ENCODE measurements at regions not wholly inside any gene's neighbourhood (a gene's known extent, or its start where the extent isn't known, plus 50 kb on each side); places are given as distances from the start of the nearest gene placed in this dataset.
A peak's percentile ranks its signal among the peaks of the same experiment; 100 is the strongest.
"Not testable (repeated sequence)": the region's sequence is repeated elsewhere in the genome, so short reads cannot be mapped to it uniquely, and the experiment has no call there.

- Histone ChIP-seq H3K9ac (ENCODE audit: low read length in 2 of 2) (no peak overlapping the region), H3K4me1 (ENCODE audit: control insufficient read depth, insufficient read depth, low read length) (peaks cover 13% of the 10 kb centered on the region), H3K4me3 (ENCODE audit: low read length in 2 of 2) (no peak overlapping the region), H3K27me3 (ENCODE audit: control insufficient read depth in 1 of 2, insufficient read depth in 2 of 2, low read length in 2 of 2) (no peaks in the 10 kb centered on the region), H3K36me3 (ENCODE audit: control insufficient read depth in 2 of 2, insufficient read depth in 2 of 2, low read length in 2 of 2) (no peaks in the 10 kb centered on the region), H3K9me3 (ENCODE audit: control insufficient read depth in 2 of 2, low read length in 2 of 2) (no peaks in the 10 kb centered on the region), H3K27ac (ENCODE audit: low read length) (no peak overlapping the region)
These were observed 424.6 kb upstream of the NFE2L3 start for GRCh38 chr7:25727446-25727845.

- peaks cover 13% of the 10 kb centered on the region for H3K4me1 ChIP-seq (ENCODE audit: control insufficient read depth, insufficient read depth, low read length)
- H3K27ac ChIP-seq (ENCODE audit: low read length), result no peak overlapping the region
- H3K9ac ChIP-seq (ENCODE audit: low read length in 2 of 2), result no peak overlapping the region
These were observed 424.1 kb upstream of the NFE2L3 start for GRCh38 chr7:25727876-25728275.

GRCh38 chr7:25731068-25731845 lies 420.7 kb upstream of the NFE2L3 start:
- no peaks in the 10 kb centered on the region for H3K36me3 ChIP-seq (ENCODE audit: control insufficient read depth in 2 of 2, insufficient read depth in 2 of 2, low read length in 2 of 2)
- H3K4me1 ChIP-seq (ENCODE audit: control insufficient read depth, insufficient read depth, low read length), result peaks cover 18% of the 10 kb centered on the region
- no peaks in the 10 kb centered on the region for H3K27me3 ChIP-seq (ENCODE audit: control insufficient read depth in 1 of 2, insufficient read depth in 2 of 2, low read length in 2 of 2)
- peaks cover 0 to 3% of the 10 kb centered on the region in 2 donors for H3K9me3 ChIP-seq (ENCODE audit: control insufficient read depth in 2 of 2, low read length in 2 of 2)
- peak overlapping the region; percentile 53 for H3K27ac ChIP-seq (ENCODE audit: low read length)
- H3K9ac ChIP-seq (ENCODE audit: low read length in 2 of 2), result peak overlapping the region in 1 of 2 donors; percentile 26
- H3K4me3 ChIP-seq (ENCODE audit: low read length in 2 of 2), result no peak overlapping the region

More at GRCh38 chr7:25727876-25728275, 424.1 kb upstream of the NFE2L3 start:
- H3K27me3 ChIP-seq (ENCODE audit: control insufficient read depth in 1 of 2, insufficient read depth in 2 of 2, low read length in 2 of 2), result no peaks in the 10 kb centered on the region
- no peaks in the 10 kb centered on the region for H3K36me3 ChIP-seq (ENCODE audit: control insufficient read depth in 2 of 2, insufficient read depth in 2 of 2, low read length in 2 of 2)
- no peak overlapping the region for H3K4me3 ChIP-seq (ENCODE audit: low read length in 2 of 2)
- H3K9me3 ChIP-seq (ENCODE audit: control insufficient read depth in 2 of 2, low read length in 2 of 2), result no peaks in the 10 kb centered on the region

- H3K4me3 ChIP-seq (ENCODE audit: low read length in 2 of 2), result no peak overlapping the region
- H3K9me3 ChIP-seq (ENCODE audit: control insufficient read depth in 2 of 2, low read length in 2 of 2), result peaks cover 0 to 3% of the 10 kb centered on the region in 2 donors
- peaks cover 18% of the 10 kb centered on the region for H3K4me1 ChIP-seq (ENCODE audit: control insufficient read depth, insufficient read depth, low read length)
- H3K27ac ChIP-seq (ENCODE audit: low read length), result peak overlapping the region; percentile 53
- H3K36me3 ChIP-seq (ENCODE audit: control insufficient read depth in 2 of 2, insufficient read depth in 2 of 2, low read length in 2 of 2), result no peaks in the 10 kb centered on the region
- H3K9ac ChIP-seq (ENCODE audit: low read length in 2 of 2), result peak overlapping the region in 1 of 2 donors; percentile 26
- H3K27me3 ChIP-seq (ENCODE audit: control insufficient read depth in 1 of 2, insufficient read depth in 2 of 2, low read length in 2 of 2), result no peaks in the 10 kb centered on the region
These were observed 420.2 kb upstream of the NFE2L3 start for GRCh38 chr7:25731846-25732245.

- Histone ChIP-seq H3K27me3 (ENCODE audit: control insufficient read depth in 1 of 2, insufficient read depth in 2 of 2, low read length in 2 of 2) (no peaks in the 10 kb centered on the region), H3K36me3 (ENCODE audit: control insufficient read depth in 2 of 2, insufficient read depth in 2 of 2, low read length in 2 of 2) (no peaks in the 10 kb centered on the region), H3K4me3 (ENCODE audit: low read length in 2 of 2) (no peak overlapping the region), H3K27ac (ENCODE audit: low read length) (no peak overlapping the region), H3K9ac (ENCODE audit: low read length in 2 of 2) (no peak overlapping the region), H3K9me3 (ENCODE audit: control insufficient read depth in 2 of 2, low read length in 2 of 2) (peaks cover 0 to 3% of the 10 kb centered on the region in 2 donors), H3K4me1 (ENCODE audit: control insufficient read depth, insufficient read depth, low read length) (peaks cover 19% of the 10 kb centered on the region)
These were observed 419.2 kb upstream of the NFE2L3 start for GRCh38 chr7:25732766-25733217.

- Histone ChIP-seq H3K27ac (ENCODE audit: low read length) (no peak overlapping the region), H3K4me1 (ENCODE audit: control insufficient read depth, insufficient read depth, low read length) (peaks cover 16% of the 10 kb centered on the region), H3K36me3 (ENCODE audit: control insufficient read depth in 2 of 2, insufficient read depth in 2 of 2, low read length in 2 of 2) (no peaks in the 10 kb centered on the region), H3K27me3 (ENCODE audit: control insufficient read depth in 1 of 2, insufficient read depth in 2 of 2, low read length in 2 of 2) (no peaks in the 10 kb centered on the region), H3K9ac (ENCODE audit: low read length in 2 of 2) (no peak overlapping the region), H3K4me3 (ENCODE audit: low read length in 2 of 2) (no peak overlapping the region), H3K9me3 (ENCODE audit: control insufficient read depth in 2 of 2, low read length in 2 of 2) (peaks cover 0 to 3% of the 10 kb centered on the region in 2 donors)
These were observed 416.2 kb upstream of the NFE2L3 start for GRCh38 chr7:25735674-25736242.

GRCh38 chr7:25738528-25738927 lies 413.5 kb upstream of the NFE2L3 start:
- Histone ChIP-seq H3K4me3 (ENCODE audit: low read length in 2 of 2) (no peak overlapping the region), H3K36me3 (ENCODE audit: control insufficient read depth in 2 of 2, insufficient read depth in 2 of 2, low read length in 2 of 2) (no peaks in the 10 kb centered on the region), H3K9me3 (ENCODE audit: control insufficient read depth in 2 of 2, low read length in 2 of 2) (peaks cover 0 to 3% of the 10 kb centered on the region in 2 donors), H3K27me3 (ENCODE audit: control insufficient read depth in 1 of 2, insufficient read depth in 2 of 2, low read length in 2 of 2) (no peaks in the 10 kb centered on the region), H3K27ac (ENCODE audit: low read length) (no peak overlapping the region), H3K4me1 (ENCODE audit: control insufficient read depth, insufficient read depth, low read length) (peaks cover 8% of the 10 kb centered on the region), H3K9ac (ENCODE audit: low read length in 2 of 2) (no peak overlapping the region)

- no peaks in the 10 kb centered on the region for H3K36me3 ChIP-seq (ENCODE audit: control insufficient read depth in 2 of 2, insufficient read depth in 2 of 2, low read length in 2 of 2)
- no peaks in the 10 kb centered on the region for H3K9me3 ChIP-seq (ENCODE audit: control insufficient read depth in 2 of 2, low read length in 2 of 2)
- H3K4me3 ChIP-seq (ENCODE audit: low read length in 2 of 2), result no peak overlapping the region
- no peaks in the 10 kb centered on the region for H3K27me3 ChIP-seq (ENCODE audit: control insufficient read depth in 1 of 2, insufficient read depth in 2 of 2, low read length in 2 of 2)
- peaks cover 8% of the 10 kb centered on the region for H3K4me1 ChIP-seq (ENCODE audit: control insufficient read depth, insufficient read depth, low read length)
- H3K27ac ChIP-seq (ENCODE audit: low read length), result no peak overlapping the region
- H3K9ac ChIP-seq (ENCODE audit: low read length in 2 of 2), result no peak overlapping the region
These were observed 412.9 kb upstream of the NFE2L3 start for GRCh38 chr7:25739143-25739542.

- Histone ChIP-seq H3K9ac (ENCODE audit: low read length in 2 of 2) (no peak overlapping the region), H3K9me3 (ENCODE audit: control insufficient read depth in 2 of 2, low read length in 2 of 2) (no peaks in the 10 kb centered on the region), H3K27me3 (ENCODE audit: control insufficient read depth in 1 of 2, insufficient read depth in 2 of 2, low read length in 2 of 2) (no peaks in the 10 kb centered on the region), H3K27ac (ENCODE audit: low read length) (no peak overlapping the region), H3K36me3 (ENCODE audit: control insufficient read depth in 2 of 2, insufficient read depth in 2 of 2, low read length in 2 of 2) (no peaks in the 10 kb centered on the region), H3K4me1 (ENCODE audit: control insufficient read depth, insufficient read depth, low read length) (peaks cover 3% of the 10 kb centered on the region), H3K4me3 (ENCODE audit: low read length in 2 of 2) (no peak overlapping the region)
These were observed 409.7 kb upstream of the NFE2L3 start for GRCh38 chr7:25742316-25742715.

GRCh38 chr7:25743670-25744451 lies 408.1 kb upstream of the NFE2L3 start:
- H3K27me3 ChIP-seq (ENCODE audit: control insufficient read depth in 1 of 2, insufficient read depth in 2 of 2, low read length in 2 of 2); H3K4me3 ChIP-seq (ENCODE audit: low read length in 2 of 2); H3K9me3 ChIP-seq (ENCODE audit: control insufficient read depth in 2 of 2, low read length in 2 of 2); H3K36me3 ChIP-seq (ENCODE audit: control insufficient read depth in 2 of 2, insufficient read depth in 2 of 2, low read length in 2 of 2); H3K27ac ChIP-seq (ENCODE audit: low read length); H3K4me1 ChIP-seq (ENCODE audit: control insufficient read depth, insufficient read depth, low read length); H3K9ac ChIP-seq (ENCODE audit: low read length in 2 of 2): not testable (repeated sequence)

All from stomach smooth muscle (tissue), 2 donors.